GM18909 (cell line): ENCODE measurements at regions not wholly inside any gene's neighbourhood (a gene's known extent, or its start where the extent isn't known, plus 50 kb on each side); places are given as distances from the start of the nearest gene placed in this dataset.

Source experiments
- ATAC-seq: cut with Tn5 transposase; IDR thresholded peaks from one replicate; pipeline ENCODE4 v1.9.1; 2021; ENCODE audit warnings: mild to moderate bottlenecking; ENCODE audit not compliant: unreplicated experiment, poor library complexity

- no peak for ATAC-seq
These were observed 312.5 kb upstream of the CHAC2 start for GRCh38 chr2:53455094-53455493.

GRCh38 chr2:53452957-53453748 is 314.5 kb upstream of the CHAC2 start:
- ATAC-seq = no peak

GRCh38 chr2:53452400-53452799 is 315.2 kb upstream of the CHAC2 start:
- no peak for ATAC-seq

GRCh38 chr2:53450923-53451322 is 316.7 kb upstream of the CHAC2 start:
- ATAC-seq = no peak

GRCh38 chr2:53448591-53448990 is 319.0 kb upstream of the CHAC2 start:
- ATAC-seq = no peak

- no peak for ATAC-seq
These were observed 319.5 kb upstream of the CHAC2 start for GRCh38 chr2:53448086-53448485.

GRCh38 chr2:53445383-53446070 is 322.1 kb upstream of the CHAC2 start:
- ATAC-seq = no peak

GRCh38 chr2:53442783-53443182 is 324.8 kb upstream of the CHAC2 start:
- ATAC-seq = no peak

GRCh38 chr2:53442093-53442492 is 325.5 kb upstream of the CHAC2 start:
- no peak for ATAC-seq

GRCh38 chr2:53438692-53439091 is 328.9 kb upstream of the CHAC2 start:
- no peak for ATAC-seq

GRCh38 chr2:53438100-53438499 is 329.5 kb upstream of the CHAC2 start:
- no peak for ATAC-seq

- ATAC-seq = no peak
These were observed 330.2 kb upstream of the CHAC2 start for GRCh38 chr2:53437371-53437770.

- ATAC-seq = no peak
These were observed 330.7 kb upstream of the CHAC2 start for GRCh38 chr2:53436882-53437281.

- ATAC-seq = no peak
These were observed 332.0 kb upstream of the CHAC2 start for GRCh38 chr2:53435610-53436009.

GRCh38 chr2:53434466-53434865 is 333.1 kb upstream of the CHAC2 start:
- ATAC-seq = no peak

- no peak for ATAC-seq
These were observed 334.7 kb upstream of the CHAC2 start for GRCh38 chr2:53432936-53433335.

GRCh38 chr2:53429901-53430300 is 337.7 kb upstream of the CHAC2 start:
- ATAC-seq = no peak

- peak; percentile 62 for ATAC-seq
These were observed 342.7 kb upstream of the CHAC2 start for GRCh38 chr2:53424902-53425301.

GRCh38 chr2:53423465-53423864 is 344.1 kb upstream of the CHAC2 start:
- ATAC-seq = no peak

- peak; percentile 50 for ATAC-seq
These were observed 344.6 kb upstream of the CHAC2 start for GRCh38 chr2:53422979-53423378.

- no peak for ATAC-seq
These were observed 350.2 kb upstream of the CHAC2 start for GRCh38 chr2:53417385-53417784.
